ENCODE measurements at regions not wholly inside any gene's neighbourhood (a gene's known extent, or its start where the extent isn't known, plus 50 kb on each side); places are given as distances from the start of the nearest gene placed in this dataset.

DNA sequence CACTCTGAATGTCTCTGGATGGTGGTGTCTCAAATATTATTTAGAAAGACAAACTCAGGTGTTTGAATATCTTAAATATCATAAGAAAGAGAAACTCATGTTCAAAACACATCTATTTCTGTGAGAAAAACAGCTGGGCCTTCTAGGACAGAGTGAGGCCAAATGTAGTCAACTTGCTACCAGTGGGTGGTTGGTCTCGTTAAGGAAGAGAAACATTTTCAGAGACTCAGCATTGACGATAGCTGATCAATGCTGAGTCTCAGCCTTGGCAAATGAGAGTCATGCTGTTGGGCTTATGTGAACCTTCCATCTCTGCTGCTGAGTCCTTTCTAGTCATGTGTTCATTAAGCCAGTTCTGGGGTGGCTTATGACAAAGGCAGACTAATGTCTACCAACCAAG lies 418.0 kb downstream of the CETN3 start:
- H4K8ac ChIP-seq (ENCODE audit: low read depth in 2 of 2, low read length in 2 of 2), result no peak overlapping the region
- no peak for TF ChIP-seq CHD1 (IDR thresholded peaks at IDR 0.05; ENCODE audit: low read depth, low read length)
- TF ChIP-seq RCOR1 (IDR thresholded peaks at IDR 0.05; ENCODE audit: insufficient replicate concordance, low read length), result no peak
- no peak for TF ChIP-seq FOS (IDR thresholded peaks at IDR 0.05; ENCODE audit: low read depth, low read length)
- no peak for TF ChIP-seq POLR2A (IDR thresholded peaks at IDR 0.05; ENCODE audit: low read depth, low read length)
- TF ChIP-seq MAFK (IDR thresholded peaks at IDR 0.05; ENCODE audit: low read depth, low read length), result no peak
- no peak for TF ChIP-seq RAD21 (IDR thresholded peaks at IDR 0.05; ENCODE audit: low read length)
- no peak for TF ChIP-seq NFE2L2 (IDR thresholded peaks at IDR 0.05; ENCODE audit: low read depth, low read length)
- TF ChIP-seq RFX5 (IDR thresholded peaks at IDR 0.05; ENCODE audit: low read depth, low read length), result no peak
- TF ChIP-seq, protein P1, sequence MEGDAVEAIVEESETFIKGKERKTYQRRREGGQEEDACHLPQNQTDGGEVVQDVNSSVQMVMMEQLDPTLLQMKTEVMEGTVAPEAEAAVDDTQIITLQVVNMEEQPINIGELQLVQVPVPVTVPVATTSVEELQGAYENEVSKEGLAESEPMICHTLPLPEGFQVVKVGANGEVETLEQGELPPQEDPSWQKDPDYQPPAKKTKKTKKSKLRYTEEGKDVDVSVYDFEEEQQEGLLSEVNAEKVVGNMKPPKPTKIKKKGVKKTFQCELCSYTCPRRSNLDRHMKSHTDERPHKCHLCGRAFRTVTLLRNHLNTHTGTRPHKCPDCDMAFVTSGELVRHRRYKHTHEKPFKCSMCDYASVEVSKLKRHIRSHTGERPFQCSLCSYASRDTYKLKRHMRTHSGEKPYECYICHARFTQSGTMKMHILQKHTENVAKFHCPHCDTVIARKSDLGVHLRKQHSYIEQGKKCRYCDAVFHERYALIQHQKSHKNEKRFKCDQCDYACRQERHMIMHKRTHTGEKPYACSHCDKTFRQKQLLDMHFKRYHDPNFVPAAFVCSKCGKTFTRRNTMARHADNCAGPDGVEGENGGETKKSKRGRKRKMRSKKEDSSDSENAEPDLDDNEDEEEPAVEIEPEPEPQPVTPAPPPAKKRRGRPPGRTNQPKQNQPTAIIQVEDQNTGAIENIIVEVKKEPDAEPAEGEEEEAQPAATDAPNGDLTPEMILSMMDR (conservative IDR thresholded peaks at IDR 0.05; ENCODE audit: low read depth, low read length), result no peak
- TF ChIP-seq BHLHE40 (IDR thresholded peaks at IDR 0.05; ENCODE audit: low read depth, low read length), result no peak
- TF ChIP-seq, protein P2, sequence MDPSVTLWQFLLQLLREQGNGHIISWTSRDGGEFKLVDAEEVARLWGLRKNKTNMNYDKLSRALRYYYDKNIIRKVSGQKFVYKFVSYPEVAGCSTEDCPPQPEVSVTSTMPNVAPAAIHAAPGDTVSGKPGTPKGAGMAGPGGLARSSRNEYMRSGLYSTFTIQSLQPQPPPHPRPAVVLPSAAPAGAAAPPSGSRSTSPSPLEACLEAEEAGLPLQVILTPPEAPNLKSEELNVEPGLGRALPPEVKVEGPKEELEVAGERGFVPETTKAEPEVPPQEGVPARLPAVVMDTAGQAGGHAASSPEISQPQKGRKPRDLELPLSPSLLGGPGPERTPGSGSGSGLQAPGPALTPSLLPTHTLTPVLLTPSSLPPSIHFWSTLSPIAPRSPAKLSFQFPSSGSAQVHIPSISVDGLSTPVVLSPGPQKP (IDR thresholded peaks at IDR 0.05; ENCODE audit: borderline replicate concordance, low read depth, low read length), result no peak
- no peak for TF ChIP-seq SMC3 (IDR thresholded peaks at IDR 0.05; ENCODE audit: low read depth, low read length)
- TF ChIP-seq MAZ (IDR thresholded peaks at IDR 0.05; ENCODE audit: borderline replicate concordance, low read depth, low read length), result no peak
- no peak for TF ChIP-seq MXI1 (IDR thresholded peaks at IDR 0.05; ENCODE audit: borderline replicate concordance, low read depth, low read length)
- no peak for TF ChIP-seq CEBPB (IDR thresholded peaks at IDR 0.05; ENCODE audit: low read depth, low read length)
- TF ChIP-seq, protein P3, sequence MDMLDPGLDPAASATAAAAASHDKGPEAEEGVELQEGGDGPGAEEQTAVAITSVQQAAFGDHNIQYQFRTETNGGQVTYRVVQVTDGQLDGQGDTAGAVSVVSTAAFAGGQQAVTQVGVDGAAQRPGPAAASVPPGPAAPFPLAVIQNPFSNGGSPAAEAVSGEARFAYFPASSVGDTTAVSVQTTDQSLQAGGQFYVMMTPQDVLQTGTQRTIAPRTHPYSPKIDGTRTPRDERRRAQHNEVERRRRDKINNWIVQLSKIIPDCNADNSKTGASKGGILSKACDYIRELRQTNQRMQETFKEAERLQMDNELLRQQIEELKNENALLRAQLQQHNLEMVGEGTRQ (IDR thresholded peaks at IDR 0.05; ENCODE audit: low read depth, low read length), result no peak
- no peak overlapping the region for H2BK5ac ChIP-seq (ENCODE audit: low read depth, low read length, poor library complexity, severe bottlenecking)
- intact Hi-C loops (cut with micrococcal nuclease), result no loop called here
- H3K4ac ChIP-seq (ENCODE audit: low read depth, low read length), result no peak overlapping the region
- no peak overlapping the region for H2BK20ac ChIP-seq (ENCODE audit: low read depth, low read length)
- no peak overlapping the region for H3K14ac ChIP-seq (replicated peaks; ENCODE audit: low read depth, low read length)
- no peak overlapping the region for H4K5ac ChIP-seq (ENCODE audit: low read depth, low read length)
- H2BK15ac ChIP-seq (ENCODE audit: low read depth, low read length), result no peak overlapping the region
- peaks cover 6% of the 10 kb centered on the region for H3K9me3 ChIP-seq (ENCODE audit: control insufficient read depth, insufficient read depth, low read length)
- ATAC-seq (ENCODE audit: low read depth), result no peak
- no CpG with 5 or more reads among the region's 2 CpGs for WGBS, 2 experiments (ENCODE audit: extremely low coverage in 2 of 2, insufficient read length in 1 of 2)
- H3K4me2 ChIP-seq (ENCODE audit: low read depth, low read length), result no peak overlapping the region
- H3K4me3 ChIP-seq (ENCODE audit: insufficient read depth, low read depth, low read length), result no peak overlapping the region
- H3K9ac ChIP-seq (ENCODE audit: low read depth, low read length), result no peak overlapping the region
- H4K20me1 ChIP-seq (ENCODE audit: insufficient read depth, low read length), result no peaks in the 10 kb centered on the region
- no peak overlapping the region for H2AK9ac ChIP-seq (replicated peaks; ENCODE audit: low read depth, low read length, poor library complexity)
- CTCF ChIA-PET, result no interaction called here
- no peak overlapping the region for H2BK120ac ChIP-seq (ENCODE audit: low read depth, low read length)
- H3K18ac ChIP-seq (ENCODE audit: low read depth, low read length), result no peak overlapping the region
- H3K27me3 ChIP-seq (ENCODE audit: control insufficient read depth, insufficient read depth, low read length), result no peaks in the 10 kb centered on the region
- in situ Hi-C loops (cut with MboI; ENCODE audit: low sequenced_read_pairs), result no loop called here
- no TSS peak for BruUV-seq (replicated peaks)
- H3K9me1 ChIP-seq (ENCODE audit: insufficient read depth, low read length), result no peaks in the 10 kb centered on the region
- POLR2A ChIA-PET (ENCODE audit: unreplicated experiment), result no interaction called here
- no peak overlapping the region for H3K23ac ChIP-seq (ENCODE audit: low read depth, low read length)
- dilution Hi-C loops (cut with HindIII; ENCODE audit: low sequenced_read_pairs, unreplicated experiment), result no loop called here
- no peak overlapping the region for H3K27ac ChIP-seq (ENCODE audit: insufficient read depth, low read length)
- no peaks in the 10 kb centered on the region for H3K36me3 ChIP-seq (ENCODE audit: control insufficient read depth, insufficient read depth, low read length)
- H2AFZ ChIP-seq (replicated peaks; ENCODE audit: low read length, poor library complexity), result no peak overlapping the region
- no peaks in the 10 kb centered on the region for H3K79me1 ChIP-seq (ENCODE audit: low read depth in 1 of 2, low read length in 2 of 2)
- DNase-seq, result no peak
- no peak overlapping the region for H2AK5ac ChIP-seq (ENCODE audit: low read depth, low read length)
- no peak overlapping the region for H4K91ac ChIP-seq (ENCODE audit: insufficient read depth, low read depth, low read length)
- no peak overlapping the region for H3K56ac ChIP-seq (ENCODE audit: extremely low read depth, insufficient read depth, low read length)
- H3K4me1 ChIP-seq (ENCODE audit: control insufficient read depth, insufficient read depth, low read length), result no peaks in the 10 kb centered on the region
